B cell (primary cell): ENCODE measurements at regions not wholly inside any gene's neighbourhood (a gene's known extent, or its start where the extent isn't known, plus 50 kb on each side); places are given as distances from the start of the nearest gene placed in this dataset.

ENCODE experiments used
- ATAC-seq: fragments of 200-7000 bp; cut with Tn5 transposase; one replicate; pipeline ENCODE4 v1.10.0; 2021; ENCODE audit warnings: low read depth, mild to moderate bottlenecking, moderate number of reproducible peaks, moderate library complexity
- CTCF ChIA-PET: fragments of 350-600 bp; sonication (Branson Sonifier 250); formaldehyde crosslinking; loops from one replicate; lab custom pipeline; 2021; ENCODE audit warnings: antibody characterized with exemption, inconsistent platforms; lab: Charles Lee
- POLR2A ChIA-PET: fragments of 350-600 bp; sonication (Branson Sonifier 250); formaldehyde crosslinking; loops from one replicate; lab custom pipeline; 2021; ENCODE audit warnings: antibody characterized with exemption; lab: Charles Lee
- DNase-seq: peaks from one replicate; pipeline ENCODE4 v3.0.0; 2013
- H2AFZ ChIP-seq: 2 replicates; pipeline ENCODE4 v1.6.1; 2012; ENCODE audit warnings: mild to moderate bottlenecking, low read depth, low read length; ENCODE audit not compliant: insufficient read depth, poor library complexity, severe bottlenecking
- H3K27ac ChIP-seq, 2 donors: 1 replicate in 1 of 2; 2 replicates in 1 of 2; pipeline ENCODE4 v1.5.1; 2012 to 2013; ENCODE audit warnings: low read length in 2 of 2, mild to moderate bottlenecking in 2 of 2, moderate library complexity in 1 of 2
- H3K27me3 ChIP-seq, 4 experiments: fragments of 200-600 bp in 1 of 4; sonication (generic) in 1 of 4; replicated peaks in 1 of 4; 1 replicate in 2 of 4; 2 replicates in 2 of 4; pipeline versions ENCODE4 v1.6.1 to v1.7.0; 2013 to 2016; ENCODE audit warnings: low read length in 3 of 4, mild to moderate bottlenecking in 2 of 4, mixed read lengths in 1 of 4, moderate library complexity in 1 of 4; ENCODE audit not compliant: insufficient read depth in 4 of 4, control insufficient read depth in 3 of 4; ENCODE audit errors: control extremely low read depth in 1 of 4
- H3K36me3 ChIP-seq, 2 experiments: replicated peaks in 1 of 2; 1 replicate in 1 of 2; 2 replicates in 1 of 2; pipeline versions ENCODE4 v1.6.1 to v1.7.1; 2013; ENCODE audit warnings: low read length in 1 of 2; ENCODE audit not compliant: insufficient read depth in 2 of 2, control insufficient read depth in 1 of 2; ENCODE audit errors: control extremely low read depth in 1 of 2, extremely low read depth in 1 of 2
- H3K4me1 ChIP-seq, 2 donors: fragments of 200-600 bp in 1 of 2; sonication (generic) in 1 of 2; 1 replicate in 1 of 2; 2 replicates in 1 of 2; pipeline versions ENCODE4 v1.5.1 to v1.6.1; 2013 to 2017; ENCODE audit warnings: low read length in 2 of 2; ENCODE audit not compliant: control insufficient read depth in 2 of 2, insufficient read depth in 2 of 2
- H3K4me2 ChIP-seq: replicated peaks from 2 replicates; pipeline ENCODE3; 2012; ENCODE audit warnings: mild to moderate bottlenecking, low read depth, low read length; ENCODE audit not compliant: poor library complexity, severe bottlenecking
- H3K4me3 ChIP-seq, 5 experiments: fragments of 200-600 bp in 1 of 5; sonication (generic) in 1 of 5; 1 replicate in 3 of 5; 2 replicates in 2 of 5; pipeline versions ENCODE4 v1.5.1 to v1.7.0; 2011 to 2016; ENCODE audit warnings: low read length in 4 of 5, mild to moderate bottlenecking in 4 of 5, low read depth in 2 of 5, control low read depth in 1 of 5, moderate library complexity in 1 of 5; ENCODE audit not compliant: insufficient read depth in 1 of 5; ENCODE audit errors: control extremely low read depth in 1 of 5, extremely low read depth in 1 of 5
- H3K79me2 ChIP-seq: fragments of 200-600 bp; sonication (generic); one replicate; pipeline ENCODE4 v1.6.0; 2016; ENCODE audit warnings: low read length; ENCODE audit not compliant: control insufficient read depth, insufficient read depth
- H3K9ac ChIP-seq: fragments of 200-600 bp; sonication (generic); 2 replicates; pipeline ENCODE4 v1.6.1; 2017; ENCODE audit warnings: mild to moderate bottlenecking, low read length, moderate library complexity
- H3K9me3 ChIP-seq, 3 donors: one replicate each; pipeline versions ENCODE4 v1.6.1 to v1.7.1; 2013; ENCODE audit warnings: low read length in 2 of 3; ENCODE audit not compliant: control insufficient read depth in 2 of 3, insufficient read depth in 1 of 3; ENCODE audit errors: control extremely low read depth in 1 of 3
- H4K20me1 ChIP-seq: 2 replicates; pipeline ENCODE4 v1.6.0; 2012; ENCODE audit warnings: mild to moderate bottlenecking, low read length; ENCODE audit not compliant: insufficient read depth, control insufficient read depth, poor library complexity, severe bottlenecking
- H3K27ac Mint-ChIP-seq: one replicate; pipeline ENCODE4 v1.8.0; 2021; ENCODE audit warnings: mixed read lengths
- H3K27me3 Mint-ChIP-seq: one replicate; pipeline ENCODE4 v1.8.0; 2021; ENCODE audit warnings: mixed read lengths
- H3K4me1 Mint-ChIP-seq: one replicate; pipeline ENCODE4 v1.8.0; 2021; ENCODE audit warnings: mixed read lengths
- H3K4me3 Mint-ChIP-seq: one replicate; pipeline ENCODE4 v1.8.0; 2021; ENCODE audit warnings: mixed read lengths
- H3K9me3 Mint-ChIP-seq: one replicate; pipeline ENCODE4 v1.8.0; 2022; ENCODE audit warnings: mixed read lengths; ENCODE audit not compliant: insufficient read depth
- CTCF ChIP-seq: fragments of 200-600 bp; IDR thresholded peaks from one replicate; pipeline ENCODE4 v1.8.0; 2022; ENCODE audit warnings: antibody characterized with exemption, mild to moderate bottlenecking
- EZH2 ChIP-seq: IDR thresholded peaks from 2 replicates; pipeline ENCODE4 v1.6.1; 2012; ENCODE audit warnings: borderline replicate concordance, low read depth, mild to moderate bottlenecking, moderate library complexity, low read length; ENCODE audit not compliant: insufficient read depth, poor library complexity, severe bottlenecking
- WGBS: methylation state at CpG from one replicate; pipeline ENCODE4 v1.1.5; 2013; ENCODE audit warnings: missing lambda C conversion rate; ENCODE audit not compliant: insufficient coverage; 5-methylcytosine and 5-hydroxymethylcytosine counted together
- intact Hi-C: fragments of 100-400 bp; cut with micrococcal nuclease; formaldehyde crosslinking; loops from one replicate; pipeline ENCODE4 v1.10.0; 2022

- ChIA-PET CTCF (interaction anchor here (0.8 to 1.6 kb wide), 4 partner anchors 44 to 349 kb away, joined by 3 to 6 read pairs (median 4); no protein-coding TSS in a partner anchor), POLR2A (no interaction called here)
- DNase-seq (peak; percentile 20), ATAC-seq (no peak)
- Histone ChIP-seq H3K36me3 (peaks cover 18 to 47% of the 10 kb centered on the region in 2 experiments), H3K9ac (no peak overlapping the region), H3K27me3 (no peaks in the 10 kb centered on the region), H3K4me2 (no peak overlapping the region), H4K20me1 (peaks cover 53% of the 10 kb centered on the region), H3K4me1 (peaks cover 44 to 48% of the 10 kb centered on the region in 2 donors), H3K79me2 (peaks cover 96% of the 10 kb centered on the region), H2AFZ (no peak overlapping the region), H3K9me3 (no peaks in the 10 kb centered on the region), H3K4me3 (no peak overlapping the region), H3K27ac (peak overlapping the region in 1 of 2 donors; percentile 55)
- intact Hi-C loops, result no loop called here
- H3K4me3 Mint-ChIP-seq, result no peak overlapping the region
- H3K27ac Mint-ChIP-seq, result no peak overlapping the region
- no peak for TF ChIP-seq EZH2
- TF ChIP-seq CTCF, result no peak
- H3K4me1 Mint-ChIP-seq, result peaks cover 51% of the 10 kb centered on the region
- no peaks in the 10 kb centered on the region for H3K9me3 Mint-ChIP-seq
- no peaks in the 10 kb centered on the region for H3K27me3 Mint-ChIP-seq
- WGBS, result 78% methylated on average over 4 of the region's 7 CpGs
These were observed 97.9 kb upstream of the MTHFD1L start for GRCh38 chr6:150767571-150768018.

- H3K4me2 ChIP-seq, result no peak overlapping the region
- Mint-ChIP-seq H3K9me3 (peaks cover 7% of the 10 kb centered on the region), H3K27ac (no peak overlapping the region), H3K4me1 (peaks cover 33% of the 10 kb centered on the region), H3K4me3 (no peak overlapping the region), H3K27me3 (no peaks in the 10 kb centered on the region)
- ATAC-seq, result no peak
- intact Hi-C loops, result no loop called here
- peaks cover 19 to 23% of the 10 kb centered on the region in 2 donors for H3K4me1 ChIP-seq
- peaks cover 38% of the 10 kb centered on the region for H4K20me1 ChIP-seq
- H3K4me3 ChIP-seq, result no peak overlapping the region
- CTCF ChIA-PET, result interaction anchor here (1.2 kb wide), 1 partner anchor 375 kb away, joined by 3 read pairs; no protein-coding TSS in a partner anchor
- POLR2A ChIA-PET, result no interaction called here
- TF ChIP-seq EZH2 (no peak), CTCF (no peak)
- DNase-seq, result no peak
- WGBS, result 83% methylated on average over 1 of the region's 3 CpGs
- H3K9ac ChIP-seq, result no peak overlapping the region
- H3K27me3 ChIP-seq, result no peaks in the 10 kb centered on the region
- H3K9me3 ChIP-seq, result peaks cover 1 to 9% (median 6%) of the 10 kb centered on the region in 3 donors
- peaks cover 21 to 55% of the 10 kb centered on the region in 2 experiments for H3K36me3 ChIP-seq
- H3K27ac ChIP-seq, result no peak overlapping the region
- peaks cover 83% of the 10 kb centered on the region for H3K79me2 ChIP-seq
- no peak overlapping the region for H2AFZ ChIP-seq
These were observed 94.9 kb upstream of the MTHFD1L start for GRCh38 chr6:150770637-150771036.
